H9 (cell line): ENCODE measurements at regions not wholly inside any gene's neighbourhood (a gene's known extent, or its start where the extent isn't known, plus 50 kb on each side); places are given as distances from the start of the nearest gene placed in this dataset.

Experiments used
- DNase-seq: peaks from one replicate; pipeline ENCODE4 v3.0.0-alpha.2; 2017
- H2AFZ ChIP-seq: one replicate; pipeline ENCODE4 v1.6.1; 2013; ENCODE audit warnings: mild to moderate bottlenecking, low read length, control low read depth, moderate library complexity
- H2AK5ac ChIP-seq: 2 replicates; pipeline ENCODE4 v1.6.1; 2013; ENCODE audit warnings: low read length, control low read depth, mixed read lengths; ENCODE audit not compliant: insufficient read length
- H2BK120ac ChIP-seq: one replicate; pipeline ENCODE4 v1.6.1; 2013; ENCODE audit warnings: low read depth, mild to moderate bottlenecking, low read length, control low read depth, inconsistent platforms; ENCODE audit not compliant: poor library complexity, severe bottlenecking
- H2BK12ac ChIP-seq: 2 replicates; pipeline ENCODE4 v1.6.1; 2013; ENCODE audit warnings: low read length, control low read depth, mixed read lengths, low read depth; ENCODE audit not compliant: insufficient read length
- H2BK15ac ChIP-seq: 2 replicates; pipeline ENCODE4 v1.6.1; 2013; ENCODE audit warnings: low read depth, low read length, control low read depth
- H2BK20ac ChIP-seq: one replicate; pipeline ENCODE4 v1.6.1; 2013; ENCODE audit warnings: low read depth, mild to moderate bottlenecking, low read length, control low read depth, inconsistent platforms; ENCODE audit not compliant: poor library complexity, severe bottlenecking
- H2BK5ac ChIP-seq: 2 replicates; pipeline ENCODE4 v1.6.1; 2013; ENCODE audit warnings: low read length, control low read depth, mixed read lengths; ENCODE audit not compliant: insufficient read length
- H3K14ac ChIP-seq: 2 replicates; pipeline ENCODE4 v1.6.1; 2013; ENCODE audit warnings: low read length, control low read depth; ENCODE audit not compliant: insufficient read depth
- H3K18ac ChIP-seq: 2 replicates; pipeline ENCODE4 v1.6.1; 2013; ENCODE audit warnings: low read depth, mild to moderate bottlenecking, mixed read lengths, low read length, control low read depth; ENCODE audit not compliant: insufficient read length
- H3K23ac ChIP-seq: 2 replicates; pipeline ENCODE4 v1.6.1; 2013; ENCODE audit warnings: low read length, control low read depth, mixed read lengths, low read depth; ENCODE audit not compliant: insufficient read length
- H3K23me2 ChIP-seq: 2 replicates; pipeline ENCODE4 v1.6.1; 2013; ENCODE audit warnings: low read depth, mild to moderate bottlenecking, mixed read lengths, low read length, control low read depth; ENCODE audit not compliant: insufficient read length, poor library complexity, severe bottlenecking
- H3K27ac ChIP-seq: 2 replicates; pipeline ENCODE4 v1.5.1; 2013; ENCODE audit warnings: low read length, control low read depth, mixed read lengths, low read depth; ENCODE audit not compliant: insufficient read length
- H3K27me3 ChIP-seq: 2 replicates; pipeline ENCODE4 v1.6.1; 2013; ENCODE audit warnings: low read length, control low read depth, inconsistent platforms; ENCODE audit not compliant: insufficient read depth
- H3K4ac ChIP-seq: 2 replicates; pipeline ENCODE4 v1.6.1; 2013; ENCODE audit warnings: low read depth, mild to moderate bottlenecking, control low read depth, inconsistent platforms, low read length, moderate library complexity
- H3K4me1 ChIP-seq: 2 replicates; pipeline ENCODE4 v1.6.1; 2013; ENCODE audit warnings: low read length, control low read depth, inconsistent platforms; ENCODE audit not compliant: insufficient read depth
- H3K4me2 ChIP-seq: 2 replicates; pipeline ENCODE4 v1.6.1; 2013; ENCODE audit warnings: low read length, control low read depth, mixed read lengths; ENCODE audit not compliant: insufficient read length, insufficient read depth
- H3K56ac ChIP-seq: 2 replicates; pipeline ENCODE4 v1.6.1; 2013; ENCODE audit warnings: low read depth, mild to moderate bottlenecking, mixed read lengths, low read length, control low read depth; ENCODE audit not compliant: insufficient read length
- H3K79me1 ChIP-seq: 2 replicates; pipeline ENCODE4 v1.6.1; 2013; ENCODE audit warnings: low read depth, mild to moderate bottlenecking, moderate library complexity, low read length, control low read depth, inconsistent platforms; ENCODE audit not compliant: insufficient read depth, poor library complexity, severe bottlenecking
- H3K79me2 ChIP-seq: 2 replicates; pipeline ENCODE4 v1.6.1; 2013; ENCODE audit warnings: low read length, control low read depth, inconsistent platforms; ENCODE audit not compliant: insufficient read depth
- H3K9ac ChIP-seq: 2 replicates; pipeline ENCODE4 v1.6.1; 2013; ENCODE audit warnings: low read length, control low read depth, mixed read lengths; ENCODE audit not compliant: insufficient read length; ENCODE audit errors: extremely low read depth
- H3K9me3 ChIP-seq: one replicate; pipeline ENCODE4 v1.6.1; 2013; ENCODE audit warnings: low read depth, low read length, inconsistent platforms; ENCODE audit not compliant: control insufficient read depth
- H3T11ph ChIP-seq: one replicate; pipeline ENCODE4 v1.6.1; 2013; ENCODE audit warnings: mild to moderate bottlenecking, low read length, control low read depth, inconsistent platforms
- H4K20me1 ChIP-seq: one replicate; pipeline ENCODE4 v1.6.1; 2013; ENCODE audit not compliant: control insufficient read depth, insufficient read length, insufficient read depth
- H4K5ac ChIP-seq: 2 replicates; pipeline ENCODE4 v1.6.1; 2013; ENCODE audit warnings: low read depth, mild to moderate bottlenecking, mixed read lengths, low read length, control low read depth; ENCODE audit not compliant: insufficient read length
- H4K8ac ChIP-seq: replicated peaks from 2 replicates; pipeline ENCODE4 v1.6.1; 2013; ENCODE audit warnings: low read length, control low read depth, mixed read lengths, low read depth; ENCODE audit not compliant: insufficient read length
- H4K91ac ChIP-seq: 2 replicates; pipeline ENCODE4 v1.6.1; 2013; ENCODE audit warnings: low read depth, mild to moderate bottlenecking, moderate library complexity, mixed read lengths, low read length, control low read depth; ENCODE audit not compliant: insufficient read length
- H3K27ac Mint-ChIP-seq, 3 experiments: 2 replicates in 2 of 3; 3 replicates in 1 of 3; pipeline ENCODE4 v1.8.0; 2020 to 2021; ENCODE audit warnings: mixed read lengths in 3 of 3, mild to moderate bottlenecking in 1 of 3, moderate library complexity in 1 of 3
- H3K27me3 Mint-ChIP-seq: 2 replicates; pipeline ENCODE4 v1.8.0; 2021; ENCODE audit warnings: low read depth, mild to moderate bottlenecking, moderate library complexity, mixed read lengths
- H3K36me3 Mint-ChIP-seq, 3 experiments: 2 replicates in 2 of 3; 3 replicates in 1 of 3; pipeline ENCODE4 v1.8.0; 2020 to 2021; ENCODE audit warnings: low read depth in 3 of 3, mixed read lengths in 3 of 3; ENCODE audit not compliant: insufficient read depth in 1 of 3
- H3K4me1 Mint-ChIP-seq, 2 experiments: 2 replicates each; pipeline ENCODE4 v1.8.0; 2020; ENCODE audit warnings: mixed read lengths in 2 of 2
- H3K4me3 Mint-ChIP-seq, 2 experiments: 2 replicates in 1 of 2; 3 replicates in 1 of 2; pipeline ENCODE4 v1.8.0; 2020 to 2021; ENCODE audit warnings: mild to moderate bottlenecking in 2 of 2, mixed read lengths in 2 of 2, moderate library complexity in 1 of 2
- H3K9me3 Mint-ChIP-seq, 2 experiments: 2 replicates in 1 of 2; 3 replicates in 1 of 2; pipeline ENCODE4 v1.8.0; 2020; ENCODE audit warnings: mild to moderate bottlenecking in 2 of 2, mixed read lengths in 2 of 2, moderate library complexity in 1 of 2
- WGBS: extraction: QIAGEN DNeasy Blood & Tissue Kit; methylation state at CpG from one replicate; pipeline ENCODE4 v1.1.7; 2013; ENCODE audit warnings: missing lambda C conversion rate, low lambda C conversion rate, mixed read lengths; ENCODE audit not compliant: insufficient read length; ENCODE audit errors: extremely low coverage; 5-methylcytosine and 5-hydroxymethylcytosine counted together
- TF ChIP-seq, protein P1 (sequence below): fragments of 200-600 bp; sonication (generic); conservative IDR thresholded peaks from 3 replicates; pipeline ENCODE4 v1.8.0; 2021; ENCODE audit warnings: antibody characterized with exemption, mild to moderate bottlenecking

DNA sequence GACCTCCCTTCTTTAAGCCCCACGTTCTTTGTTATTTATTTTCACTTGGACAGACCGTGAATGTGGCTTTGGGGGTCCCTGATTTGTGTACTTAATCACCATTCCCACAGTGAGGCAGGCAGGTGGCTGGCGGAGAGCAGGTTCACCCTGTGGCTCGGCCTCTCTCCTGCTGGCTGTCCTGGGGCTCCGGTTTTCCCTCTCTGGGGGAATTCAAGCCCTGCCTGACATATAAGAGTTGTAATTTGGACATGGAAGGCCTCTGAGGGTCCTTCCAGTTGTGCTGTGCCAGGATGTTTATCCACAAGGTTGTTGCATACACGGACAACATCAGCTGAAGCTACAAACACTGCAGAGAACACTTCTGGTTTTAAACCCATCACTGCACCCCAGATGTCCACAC is 824.5 kb downstream of the TBC1D22A start:
- no peaks in the 10 kb centered on the region for H4K20me1 ChIP-seq
- no peak for DNase-seq
- no peaks in the 10 kb centered on the region for H3K79me2 ChIP-seq
- no peak overlapping the region for H3K27ac ChIP-seq
- H4K5ac ChIP-seq, result no peak overlapping the region
- Mint-ChIP-seq H3K4me1 (no peaks in the 10 kb centered on the region), H3K36me3 (peaks cover 8 to 26% (median 8%) of the 10 kb centered on the region in 3 experiments; a peak in 6 of 7 replicates), H3K4me3 (no peak overlapping the region), H3K27ac (no peak overlapping the region), H3K9me3 (peaks cover 66 to 88% of the 10 kb centered on the region in 2 experiments), H3K27me3 (peaks cover 10% of the 10 kb centered on the region)
- no peak overlapping the region for H3K18ac ChIP-seq
- no peak overlapping the region for H2BK15ac ChIP-seq
- TF ChIP-seq, protein P1, sequence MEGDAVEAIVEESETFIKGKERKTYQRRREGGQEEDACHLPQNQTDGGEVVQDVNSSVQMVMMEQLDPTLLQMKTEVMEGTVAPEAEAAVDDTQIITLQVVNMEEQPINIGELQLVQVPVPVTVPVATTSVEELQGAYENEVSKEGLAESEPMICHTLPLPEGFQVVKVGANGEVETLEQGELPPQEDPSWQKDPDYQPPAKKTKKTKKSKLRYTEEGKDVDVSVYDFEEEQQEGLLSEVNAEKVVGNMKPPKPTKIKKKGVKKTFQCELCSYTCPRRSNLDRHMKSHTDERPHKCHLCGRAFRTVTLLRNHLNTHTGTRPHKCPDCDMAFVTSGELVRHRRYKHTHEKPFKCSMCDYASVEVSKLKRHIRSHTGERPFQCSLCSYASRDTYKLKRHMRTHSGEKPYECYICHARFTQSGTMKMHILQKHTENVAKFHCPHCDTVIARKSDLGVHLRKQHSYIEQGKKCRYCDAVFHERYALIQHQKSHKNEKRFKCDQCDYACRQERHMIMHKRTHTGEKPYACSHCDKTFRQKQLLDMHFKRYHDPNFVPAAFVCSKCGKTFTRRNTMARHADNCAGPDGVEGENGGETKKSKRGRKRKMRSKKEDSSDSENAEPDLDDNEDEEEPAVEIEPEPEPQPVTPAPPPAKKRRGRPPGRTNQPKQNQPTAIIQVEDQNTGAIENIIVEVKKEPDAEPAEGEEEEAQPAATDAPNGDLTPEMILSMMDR, result no peak
- H3K4me1 ChIP-seq, result no peaks in the 10 kb centered on the region
- H2BK5ac ChIP-seq, result no peak overlapping the region
- no peak overlapping the region for H2AFZ ChIP-seq
- H2BK20ac ChIP-seq, result no peak overlapping the region
- H3K23me2 ChIP-seq, result no peaks in the 10 kb centered on the region
- H3K27me3 ChIP-seq, result no peaks in the 10 kb centered on the region
- H3K9me3 ChIP-seq, result peaks cover 77% of the 10 kb centered on the region
- no peak overlapping the region for H2BK120ac ChIP-seq
- H3K4me2 ChIP-seq, result no peak overlapping the region
- no peak overlapping the region for H4K91ac ChIP-seq
- H3T11ph ChIP-seq, result no peak overlapping the region
- no peak overlapping the region for H2AK5ac ChIP-seq
- H3K56ac ChIP-seq, result no peak overlapping the region
- H3K79me1 ChIP-seq, result no peaks in the 10 kb centered on the region
- no peak overlapping the region for H3K4ac ChIP-seq
- H3K14ac ChIP-seq, result no peak overlapping the region
- no CpG with 5 or more reads among the region's 6 CpGs for WGBS
- no peak overlapping the region for H3K23ac ChIP-seq
- H2BK12ac ChIP-seq, result no peak overlapping the region
- H3K9ac ChIP-seq, result no peak overlapping the region
- no peak overlapping the region for H4K8ac ChIP-seq
